ENCODE measurements at regions not wholly inside any gene's neighbourhood (a gene's known extent, or its start where the extent isn't known, plus 50 kb on each side); places are given as distances from the start of the nearest gene placed in this dataset.

DNA sequence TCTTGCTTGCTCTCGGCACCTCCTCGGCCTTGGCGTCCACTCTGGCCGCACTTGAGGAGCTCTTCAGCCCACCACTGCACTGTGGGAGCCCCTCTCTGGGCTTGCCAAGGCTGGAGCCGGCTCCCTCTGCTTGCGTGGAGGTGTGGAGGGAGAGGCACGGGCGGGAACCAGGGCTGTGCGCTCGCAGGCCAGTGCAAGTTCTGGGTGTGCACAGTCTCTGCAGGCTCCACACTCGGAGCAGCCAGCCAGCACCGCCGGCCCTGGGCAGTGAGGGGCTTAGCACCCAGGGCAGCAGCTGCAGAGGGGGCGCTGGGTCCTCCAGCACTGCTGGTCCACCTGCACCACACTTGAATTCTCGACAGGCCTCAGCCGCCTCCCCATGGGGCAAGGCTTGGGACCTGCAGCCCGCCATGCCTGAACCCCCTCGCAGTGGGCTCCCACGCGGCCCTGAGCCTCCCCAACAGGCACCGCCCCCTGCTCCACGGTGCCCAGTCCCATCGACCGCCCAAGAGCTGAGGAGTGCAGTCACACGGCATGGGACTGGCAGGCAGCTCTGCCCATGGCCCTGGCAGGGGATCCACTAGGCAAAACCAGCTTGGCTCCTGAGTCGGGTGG is 411.2 kb upstream of the CHAC2 start:
- DNase-seq (ENCODE audit: low spot score): no peak
- ChIA-PET CTCF (no interaction called here), POLR2A (ENCODE audit: low non-redundant PET) (no interaction called here)
- 0 out of 2 replicates have a peak overlapping the region, but pooled peaks have one; percentile 10 for H3K27ac ChIP-seq
- TF ChIP-seq, protein P1, sequence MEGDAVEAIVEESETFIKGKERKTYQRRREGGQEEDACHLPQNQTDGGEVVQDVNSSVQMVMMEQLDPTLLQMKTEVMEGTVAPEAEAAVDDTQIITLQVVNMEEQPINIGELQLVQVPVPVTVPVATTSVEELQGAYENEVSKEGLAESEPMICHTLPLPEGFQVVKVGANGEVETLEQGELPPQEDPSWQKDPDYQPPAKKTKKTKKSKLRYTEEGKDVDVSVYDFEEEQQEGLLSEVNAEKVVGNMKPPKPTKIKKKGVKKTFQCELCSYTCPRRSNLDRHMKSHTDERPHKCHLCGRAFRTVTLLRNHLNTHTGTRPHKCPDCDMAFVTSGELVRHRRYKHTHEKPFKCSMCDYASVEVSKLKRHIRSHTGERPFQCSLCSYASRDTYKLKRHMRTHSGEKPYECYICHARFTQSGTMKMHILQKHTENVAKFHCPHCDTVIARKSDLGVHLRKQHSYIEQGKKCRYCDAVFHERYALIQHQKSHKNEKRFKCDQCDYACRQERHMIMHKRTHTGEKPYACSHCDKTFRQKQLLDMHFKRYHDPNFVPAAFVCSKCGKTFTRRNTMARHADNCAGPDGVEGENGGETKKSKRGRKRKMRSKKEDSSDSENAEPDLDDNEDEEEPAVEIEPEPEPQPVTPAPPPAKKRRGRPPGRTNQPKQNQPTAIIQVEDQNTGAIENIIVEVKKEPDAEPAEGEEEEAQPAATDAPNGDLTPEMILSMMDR (conservative IDR thresholded peaks at IDR 0.05; ENCODE audit: low read depth): no peak

DNA sequence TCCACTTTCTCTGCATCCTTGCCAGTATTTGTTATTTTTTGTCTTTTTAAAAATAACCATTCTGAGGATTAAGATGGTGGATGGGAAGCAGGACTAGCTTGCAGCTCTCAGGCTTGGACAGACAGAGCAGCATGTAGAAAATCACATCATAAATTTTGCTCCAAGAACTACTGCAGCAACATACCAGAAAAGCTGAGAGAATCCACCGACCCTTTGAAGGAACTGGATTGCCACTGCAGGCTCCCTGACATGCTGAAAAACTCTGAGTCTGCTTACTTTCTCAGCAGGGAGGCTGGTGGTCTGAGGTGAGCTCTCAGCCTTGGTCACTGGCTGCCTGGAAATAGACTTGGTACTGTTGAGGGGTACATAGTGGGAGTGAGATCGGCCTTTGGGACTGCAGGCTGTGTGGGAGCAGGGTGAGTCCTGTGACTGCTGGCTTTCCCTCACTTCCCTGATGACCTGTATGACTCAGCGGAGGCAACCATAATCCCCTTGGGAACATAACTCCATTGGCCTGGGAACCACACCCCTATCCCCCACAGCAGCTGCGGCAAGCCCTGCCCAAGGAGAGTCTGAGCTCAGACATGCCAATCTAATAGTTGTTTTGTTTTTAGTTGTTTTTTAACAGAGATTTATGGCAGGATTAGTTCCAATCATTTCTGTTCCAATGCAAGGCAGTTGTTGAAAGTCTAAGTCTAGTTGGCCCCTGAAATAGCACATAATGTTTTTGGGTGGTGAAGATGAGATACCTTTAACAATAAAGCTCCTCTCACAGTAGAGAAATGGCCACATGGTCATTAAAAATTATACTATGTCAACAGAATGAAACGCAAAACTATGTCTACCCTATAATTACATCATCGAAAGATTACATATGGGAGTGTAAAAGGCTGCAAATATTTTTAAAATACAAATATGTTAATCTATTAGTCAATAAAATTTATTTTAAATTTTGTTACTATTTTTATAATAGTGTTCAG is 414.2 kb upstream of the CHAC2 start:
- TF ChIP-seq, protein P1 (conservative IDR thresholded peaks at IDR 0.05; ENCODE audit: low read depth): no peak
- CTCF ChIA-PET: no interaction called here
- POLR2A ChIA-PET (ENCODE audit: low non-redundant PET): no interaction called here
- H3K27ac ChIP-seq: peak overlapping the region; percentile 93
- DNase-seq (ENCODE audit: low spot score): peak; percentile 25

DNA sequence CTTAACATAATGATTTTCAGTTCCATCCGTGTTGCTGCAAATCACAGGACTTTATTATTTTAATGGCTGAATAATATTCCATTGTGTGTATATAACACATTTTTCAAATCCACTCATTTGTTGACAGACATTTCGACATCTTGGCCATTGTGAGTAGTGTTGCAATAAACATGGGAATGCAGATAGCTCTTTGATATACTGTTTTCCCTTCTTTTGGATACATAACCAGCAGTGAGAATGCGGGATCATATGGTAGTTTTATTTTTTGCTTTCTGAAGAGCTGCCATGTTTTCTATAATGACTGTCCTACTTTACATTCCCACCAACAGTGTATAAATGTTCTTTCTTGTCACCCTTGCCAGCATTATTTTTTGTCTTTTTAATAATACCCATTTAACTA is 420.3 kb upstream of the CHAC2 start:
- no peak overlapping the region for H3K27ac ChIP-seq
- POLR2A ChIA-PET (ENCODE audit: low non-redundant PET): no interaction called here
- CTCF ChIA-PET: interaction anchor here (0.6 to 0.7 kb wide), 2 partner anchors 16 to 141 kb away, joined by 3 to 4 read pairs; no protein-coding TSS in a partner anchor
- no peak for DNase-seq (ENCODE audit: low spot score)
- TF ChIP-seq, protein P1 (conservative IDR thresholded peaks at IDR 0.05; ENCODE audit: low read depth): no peak

DNA sequence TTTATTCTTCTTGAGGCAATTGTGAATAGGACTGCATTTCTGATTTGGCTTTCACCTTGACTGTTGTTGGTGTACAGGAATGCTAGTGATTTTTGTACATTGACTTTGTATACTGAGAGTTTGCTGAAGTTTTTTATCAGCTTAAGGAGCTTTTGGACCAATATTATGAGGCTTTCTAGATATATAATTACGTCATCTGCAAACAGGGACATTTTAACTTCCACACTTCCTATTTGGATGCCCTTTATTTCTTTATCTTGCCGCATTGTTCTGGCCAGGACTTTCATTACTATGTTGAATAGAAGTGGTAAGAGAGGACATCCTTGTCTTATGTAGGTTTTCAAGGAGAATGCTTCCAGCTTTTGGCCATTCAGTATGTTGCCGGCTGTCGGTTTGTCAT is 425.4 kb upstream of the CHAC2 start:
- TF ChIP-seq, protein P1 (conservative IDR thresholded peaks at IDR 0.05; ENCODE audit: low read depth): no peak
- no peak for DNase-seq (ENCODE audit: low spot score)
- CTCF ChIA-PET: no interaction called here
- H3K27ac ChIP-seq: no peak overlapping the region
- POLR2A ChIA-PET (ENCODE audit: low non-redundant PET): no interaction called here

DNA sequence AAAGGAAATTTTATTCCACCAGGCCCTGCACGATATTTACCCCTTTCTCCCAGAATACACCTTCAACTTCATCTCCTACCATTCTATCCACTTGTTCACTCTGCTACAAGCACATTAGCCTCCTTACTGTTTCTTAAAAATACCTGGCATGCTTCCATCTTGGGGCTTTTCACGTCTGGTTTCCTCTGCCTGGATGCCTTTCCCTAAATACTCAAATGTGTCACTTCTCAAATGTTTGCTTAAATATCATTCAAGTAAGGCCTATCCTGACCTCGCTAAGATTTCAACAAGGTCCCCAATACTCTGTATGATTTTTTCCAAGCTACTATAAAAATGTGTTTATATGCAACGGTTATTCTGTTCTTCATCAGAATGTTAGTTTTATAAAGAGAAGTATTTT is 433.0 kb upstream of the CHAC2 start:
- DNase-seq (ENCODE audit: low spot score): no peak
- TF ChIP-seq, protein P1 (conservative IDR thresholded peaks at IDR 0.05; ENCODE audit: low read depth): no peak
- no peak overlapping the region for H3K27ac ChIP-seq
- ChIA-PET CTCF (interaction anchor here (0.5 kb wide), 1 partner anchor 839 kb away, joined by 4 read pairs; no protein-coding TSS in a partner anchor), POLR2A (ENCODE audit: low non-redundant PET) (no interaction called here)

DNA sequence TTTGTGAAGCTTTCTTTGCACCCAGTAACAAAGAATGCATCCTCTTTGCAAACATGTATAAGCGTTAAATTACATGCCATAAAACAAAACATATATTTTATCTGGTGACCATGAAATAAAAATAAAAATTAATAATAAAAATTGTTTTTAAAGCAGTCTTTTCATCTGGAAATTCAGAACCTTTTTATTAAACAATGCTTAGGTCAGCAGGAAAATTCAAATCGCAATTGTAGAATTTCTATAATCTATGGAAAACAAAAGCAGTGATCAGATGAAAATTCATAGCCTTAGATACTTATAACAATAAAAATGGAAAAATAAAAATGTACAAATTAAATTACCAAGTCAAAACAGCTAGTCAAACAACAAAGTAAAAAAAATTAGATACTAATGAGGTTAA is 435.9 kb upstream of the CHAC2 start:
- TF ChIP-seq, protein P1 (conservative IDR thresholded peaks at IDR 0.05; ENCODE audit: low read depth): no peak
- no peak for DNase-seq (ENCODE audit: low spot score)
- ChIA-PET CTCF (interaction anchor here (0.6 kb wide), 1 partner anchor 16 kb away, joined by 4 read pairs; no protein-coding TSS in a partner anchor), POLR2A (ENCODE audit: low non-redundant PET) (no interaction called here)
- H3K27ac ChIP-seq: no peak overlapping the region
